ENCODE measurements at regions not wholly inside any gene's neighbourhood (a gene's known extent, or its start where the extent isn't known, plus 50 kb on each side); places are given as distances from the start of the nearest gene placed in this dataset.

GRCh38 chr2:208573569-208573968 is 167.0 kb downstream of the PTH2R start:
- no peak for TF ChIP-seq POLR2AphosphoS5 (IDR thresholded peaks at IDR 0.05; ENCODE audit: low read depth, low read length)
- no peak for TF ChIP-seq SIN3A (IDR thresholded peaks at IDR 0.05; ENCODE audit: borderline replicate concordance, insufficient read depth, low read length)
- no peak for TF ChIP-seq TAF1 (IDR thresholded peaks at IDR 0.05; ENCODE audit: borderline replicate concordance, insufficient read depth, low read length)

Measured in PFSK-1 (cell line).